ENCODE measurements at regions not wholly inside any gene's neighbourhood (a gene's known extent, or its start where the extent isn't known, plus 50 kb on each side); places are given as distances from the start of the nearest gene placed in this dataset.

GRCh38 chr2:146040051-146040450, 1520.1 kb upstream of the ZEB2 start:
- Histone ChIP-seq H3K27me3 (ENCODE audit: insufficient read depth, low read length) (no peaks in the 10 kb centered on the region), H3K9me3 (ENCODE audit: low read depth, low read length) (no peaks in the 10 kb centered on the region), H3K4me3 (ENCODE audit: low read length) (no peak overlapping the region), H3K4me1 (ENCODE audit: insufficient read depth, low read length) (no peaks in the 10 kb centered on the region)

- H3K27me3 ChIP-seq (ENCODE audit: insufficient read depth, low read length): no peaks in the 10 kb centered on the region
- H3K9me3 ChIP-seq (ENCODE audit: low read depth, low read length): no peaks in the 10 kb centered on the region
- no peaks in the 10 kb centered on the region for H3K4me1 ChIP-seq (ENCODE audit: insufficient read depth, low read length)
- no peak overlapping the region for H3K4me3 ChIP-seq (ENCODE audit: low read length)
Measured at GRCh38 chr2:146038014-146038413, 1518.1 kb upstream of the ZEB2 start.

- H3K9me3 ChIP-seq (ENCODE audit: low read depth, low read length): no peaks in the 10 kb centered on the region
- H3K4me1 ChIP-seq (ENCODE audit: insufficient read depth, low read length): no peaks in the 10 kb centered on the region
- no peaks in the 10 kb centered on the region for H3K27me3 ChIP-seq (ENCODE audit: insufficient read depth, low read length)
- no peak overlapping the region for H3K4me3 ChIP-seq (ENCODE audit: low read length)
Measured at GRCh38 chr2:146037334-146037870, 1517.5 kb upstream of the ZEB2 start.

GRCh38 chr2:146031158-146031557, 1511.2 kb upstream of the ZEB2 start:
- Histone ChIP-seq H3K4me1 (ENCODE audit: insufficient read depth, low read length) (no peaks in the 10 kb centered on the region), H3K4me3 (ENCODE audit: low read length) (no peak overlapping the region), H3K9me3 (ENCODE audit: low read depth, low read length) (no peaks in the 10 kb centered on the region), H3K27me3 (ENCODE audit: insufficient read depth, low read length) (no peaks in the 10 kb centered on the region)

- H3K4me3 ChIP-seq (ENCODE audit: low read length): no peak overlapping the region
- H3K4me1 ChIP-seq (ENCODE audit: insufficient read depth, low read length): no peaks in the 10 kb centered on the region
- no peaks in the 10 kb centered on the region for H3K9me3 ChIP-seq (ENCODE audit: low read depth, low read length)
- H3K27me3 ChIP-seq (ENCODE audit: insufficient read depth, low read length): no peaks in the 10 kb centered on the region
Measured at GRCh38 chr2:146027156-146027555, 1507.2 kb upstream of the ZEB2 start.

- Histone ChIP-seq H3K9me3 (ENCODE audit: low read depth, low read length) (no peaks in the 10 kb centered on the region), H3K4me1 (ENCODE audit: insufficient read depth, low read length) (no peaks in the 10 kb centered on the region), H3K27me3 (ENCODE audit: insufficient read depth, low read length) (no peaks in the 10 kb centered on the region), H3K4me3 (ENCODE audit: low read length) (no peak overlapping the region)
Measured at GRCh38 chr2:146025519-146025918, 1505.6 kb upstream of the ZEB2 start.

GRCh38 chr2:146024212-146024743, 1504.4 kb upstream of the ZEB2 start:
- no peaks in the 10 kb centered on the region for H3K27me3 ChIP-seq (ENCODE audit: insufficient read depth, low read length)
- H3K4me3 ChIP-seq (ENCODE audit: low read length): no peak overlapping the region
- H3K9me3 ChIP-seq (ENCODE audit: low read depth, low read length): no peaks in the 10 kb centered on the region
- H3K4me1 ChIP-seq (ENCODE audit: insufficient read depth, low read length): no peaks in the 10 kb centered on the region

GRCh38 chr2:146004462-146004861, 1484.5 kb upstream of the ZEB2 start:
- Histone ChIP-seq H3K4me1 (ENCODE audit: insufficient read depth, low read length) (no peaks in the 10 kb centered on the region), H3K4me3 (ENCODE audit: low read length) (no peak overlapping the region), H3K27me3 (ENCODE audit: insufficient read depth, low read length) (no peaks in the 10 kb centered on the region), H3K9me3 (ENCODE audit: low read depth, low read length) (no peaks in the 10 kb centered on the region)

- Histone ChIP-seq H3K4me1 (ENCODE audit: insufficient read depth, low read length) (no peaks in the 10 kb centered on the region), H3K4me3 (ENCODE audit: low read length) (no peak overlapping the region), H3K27me3 (ENCODE audit: insufficient read depth, low read length) (no peaks in the 10 kb centered on the region), H3K9me3 (ENCODE audit: low read depth, low read length) (no peaks in the 10 kb centered on the region)
Measured at GRCh38 chr2:146003337-146003736, 1483.4 kb upstream of the ZEB2 start.

GRCh38 chr2:145994910-145995309, 1475.0 kb upstream of the ZEB2 start:
- H3K4me3 ChIP-seq (ENCODE audit: low read length): no peak overlapping the region
- peaks cover 16% of the 10 kb centered on the region for H3K9me3 ChIP-seq (ENCODE audit: low read depth, low read length)
- H3K4me1 ChIP-seq (ENCODE audit: insufficient read depth, low read length): no peaks in the 10 kb centered on the region
- H3K27me3 ChIP-seq (ENCODE audit: insufficient read depth, low read length): no peaks in the 10 kb centered on the region

- H3K4me1 ChIP-seq (ENCODE audit: insufficient read depth, low read length): no peaks in the 10 kb centered on the region
- no peak overlapping the region for H3K4me3 ChIP-seq (ENCODE audit: low read length)
- peaks cover 16% of the 10 kb centered on the region for H3K9me3 ChIP-seq (ENCODE audit: low read depth, low read length)
- no peaks in the 10 kb centered on the region for H3K27me3 ChIP-seq (ENCODE audit: insufficient read depth, low read length)
Measured at GRCh38 chr2:145992572-145992971, 1472.7 kb upstream of the ZEB2 start.

- Histone ChIP-seq H3K4me1 (ENCODE audit: insufficient read depth, low read length) (no peaks in the 10 kb centered on the region), H3K9me3 (ENCODE audit: low read depth, low read length) (no peaks in the 10 kb centered on the region), H3K27me3 (ENCODE audit: insufficient read depth, low read length) (no peaks in the 10 kb centered on the region), H3K4me3 (ENCODE audit: low read length) (no peak overlapping the region)
Measured at GRCh38 chr2:145987793-145988192, 1467.9 kb upstream of the ZEB2 start.

- no peaks in the 10 kb centered on the region for H3K27me3 ChIP-seq (ENCODE audit: insufficient read depth, low read length)
- no peak overlapping the region for H3K4me3 ChIP-seq (ENCODE audit: low read length)
- no peaks in the 10 kb centered on the region for H3K9me3 ChIP-seq (ENCODE audit: low read depth, low read length)
- no peaks in the 10 kb centered on the region for H3K4me1 ChIP-seq (ENCODE audit: insufficient read depth, low read length)
Measured at GRCh38 chr2:145985517-145985916, 1465.6 kb upstream of the ZEB2 start.

- no peak overlapping the region for H3K4me3 ChIP-seq (ENCODE audit: low read length)
- no peaks in the 10 kb centered on the region for H3K27me3 ChIP-seq (ENCODE audit: insufficient read depth, low read length)
- H3K4me1 ChIP-seq (ENCODE audit: insufficient read depth, low read length): no peaks in the 10 kb centered on the region
Measured at GRCh38 chr2:145984580-145984979, 1464.7 kb upstream of the ZEB2 start.

GRCh38 chr2:145980318-145980717, 1460.4 kb upstream of the ZEB2 start:
- Histone ChIP-seq H3K27me3 (ENCODE audit: insufficient read depth, low read length) (no peaks in the 10 kb centered on the region), H3K4me1 (ENCODE audit: insufficient read depth, low read length) (no peaks in the 10 kb centered on the region), H3K4me3 (ENCODE audit: low read length) (no peak overlapping the region), H3K9me3 (ENCODE audit: low read depth, low read length) (no peaks in the 10 kb centered on the region)

More at GRCh38 chr2:145984580-145984979, 1464.7 kb upstream of the ZEB2 start:
- no peaks in the 10 kb centered on the region for H3K9me3 ChIP-seq (ENCODE audit: low read depth, low read length)

GRCh38 chr2:145975406-145975805, 1455.5 kb upstream of the ZEB2 start:
- no peaks in the 10 kb centered on the region for H3K27me3 ChIP-seq (ENCODE audit: insufficient read depth, low read length)
- no peaks in the 10 kb centered on the region for H3K9me3 ChIP-seq (ENCODE audit: low read depth, low read length)
- H3K4me3 ChIP-seq (ENCODE audit: low read length): no peak overlapping the region
- H3K4me1 ChIP-seq (ENCODE audit: insufficient read depth, low read length): no peaks in the 10 kb centered on the region

All from mononuclear cell (primary cell).